Fibroblast of lung (primary cell): ENCODE measurements at regions not wholly inside any gene's neighbourhood (a gene's known extent, or its start where the extent isn't known, plus 50 kb on each side); places are given as distances from the start of the nearest gene placed in this dataset.

ENCODE experiments used
- DNase-seq, 2 donors: peaks; one replicate each; pipeline versions ENCODE4 v3.0.0 to v3.0.0-alpha.2; 2010; ENCODE audit warnings: low read depth in 2 of 2
- H2AFZ ChIP-seq: 2 replicates; pipeline ENCODE4 v1.5.1; 2012; ENCODE audit warnings: low read length, control low read depth, inconsistent platforms
- H3K27ac ChIP-seq: 2 replicates; pipeline ENCODE4 v1.5.1; 2011; ENCODE audit warnings: low read length, control low read depth; ENCODE audit not compliant: insufficient read depth
- H3K27me3 ChIP-seq: 2 replicates; pipeline ENCODE4 v1.5.1; 2011; ENCODE audit warnings: mild to moderate bottlenecking, low read length; ENCODE audit not compliant: control insufficient read depth, insufficient read depth
- H3K36me3 ChIP-seq: 2 replicates; pipeline ENCODE4 v1.5.1; 2011; ENCODE audit warnings: low read length; ENCODE audit not compliant: control insufficient read depth, insufficient read depth
- H3K4me1 ChIP-seq: 2 replicates; pipeline ENCODE4 v1.5.1; 2011; ENCODE audit warnings: low read length; ENCODE audit not compliant: control insufficient read depth, insufficient read depth; ENCODE audit errors: extremely low read depth
- H3K4me2 ChIP-seq: 2 replicates; pipeline ENCODE4 v1.5.1; 2011; ENCODE audit warnings: low read length, control low read depth; ENCODE audit not compliant: insufficient read depth; ENCODE audit errors: extremely low read depth
- H3K4me3 ChIP-seq, 4 experiments: fragments of 200-600 bp in 1 of 4; sonication (generic) in 1 of 4; replicated peaks in 1 of 4; 2 replicates each; pipeline ENCODE4 v1.5.1; 2011 to 2016; ENCODE audit warnings: low read length in 4 of 4, low read depth in 3 of 4, mild to moderate bottlenecking in 3 of 4, control low read depth in 2 of 4, inconsistent platforms in 1 of 4, mixed read lengths in 1 of 4; ENCODE audit not compliant: insufficient read depth in 1 of 4; ENCODE audit errors: control extremely low read depth in 1 of 4
- H3K79me2 ChIP-seq: 2 replicates; pipeline ENCODE4 v1.5.1; 2012; ENCODE audit warnings: mild to moderate bottlenecking, low read length, inconsistent platforms; ENCODE audit not compliant: control insufficient read depth, insufficient read depth
- H3K9ac ChIP-seq: 2 replicates; pipeline ENCODE4 v1.5.1; 2011; ENCODE audit warnings: mild to moderate bottlenecking, low read length, control low read depth; ENCODE audit not compliant: insufficient read depth
- H3K9me3 ChIP-seq: 2 replicates; pipeline ENCODE4 v1.5.1; 2012; ENCODE audit warnings: low read depth, low read length; ENCODE audit not compliant: control insufficient read depth, insufficient read depth
- H4K20me1 ChIP-seq: 2 replicates; pipeline ENCODE4 v1.5.1; 2011; ENCODE audit warnings: low read length; ENCODE audit not compliant: control insufficient read depth, insufficient read depth; ENCODE audit errors: extremely low read depth
- EZH2 ChIP-seq: IDR thresholded peaks from 2 replicates; pipeline ENCODE4 v1.5.1; 2012; ENCODE audit warnings: low read length, control low read depth, mild to moderate bottlenecking; ENCODE audit errors: missing control alignments
- TF ChIP-seq, protein P1 (sequence below), 2 donors: IDR thresholded peaks in 1 of 2; conservative IDR thresholded peaks in 1 of 2; 1 replicate in 1 of 2; 2 replicates in 1 of 2; pipeline ENCODE4 v1.5.1; 2011 to 2012; ENCODE audit warnings: low read length in 2 of 2, control low read depth in 1 of 2, inconsistent platforms in 1 of 2, low read depth in 1 of 2, mild to moderate bottlenecking in 1 of 2

DNA sequence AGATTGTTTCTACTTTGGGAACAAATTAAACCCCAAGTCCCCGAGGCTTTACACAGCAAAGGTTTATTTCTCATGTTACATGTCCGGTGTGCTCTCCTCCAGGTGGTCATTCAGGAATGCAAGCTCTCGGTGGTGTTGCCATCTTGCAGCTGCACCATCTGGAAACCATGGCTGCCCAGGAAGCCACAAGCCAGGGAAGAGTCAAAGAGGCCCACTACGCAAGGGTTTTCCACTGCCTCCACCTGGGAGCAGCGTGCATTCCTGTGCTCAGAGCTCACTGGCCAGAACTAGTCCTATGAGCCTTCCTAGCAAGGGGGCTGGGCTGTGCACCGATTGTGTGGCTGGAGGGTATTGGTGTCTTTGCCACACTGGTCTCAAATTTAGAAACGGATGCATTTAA, 128.8 kb upstream of the FOXF1 start:
- no peaks in the 10 kb centered on the region for H3K9me3 ChIP-seq
- H3K4me1 ChIP-seq = peaks cover 27% of the 10 kb centered on the region
- H3K79me2 ChIP-seq = no peaks in the 10 kb centered on the region
- no peak overlapping the region for H2AFZ ChIP-seq
- H3K36me3 ChIP-seq = no peaks in the 10 kb centered on the region
- H3K9ac ChIP-seq = no peak overlapping the region
- TF ChIP-seq EZH2 = no peak
- TF ChIP-seq, protein P1, sequence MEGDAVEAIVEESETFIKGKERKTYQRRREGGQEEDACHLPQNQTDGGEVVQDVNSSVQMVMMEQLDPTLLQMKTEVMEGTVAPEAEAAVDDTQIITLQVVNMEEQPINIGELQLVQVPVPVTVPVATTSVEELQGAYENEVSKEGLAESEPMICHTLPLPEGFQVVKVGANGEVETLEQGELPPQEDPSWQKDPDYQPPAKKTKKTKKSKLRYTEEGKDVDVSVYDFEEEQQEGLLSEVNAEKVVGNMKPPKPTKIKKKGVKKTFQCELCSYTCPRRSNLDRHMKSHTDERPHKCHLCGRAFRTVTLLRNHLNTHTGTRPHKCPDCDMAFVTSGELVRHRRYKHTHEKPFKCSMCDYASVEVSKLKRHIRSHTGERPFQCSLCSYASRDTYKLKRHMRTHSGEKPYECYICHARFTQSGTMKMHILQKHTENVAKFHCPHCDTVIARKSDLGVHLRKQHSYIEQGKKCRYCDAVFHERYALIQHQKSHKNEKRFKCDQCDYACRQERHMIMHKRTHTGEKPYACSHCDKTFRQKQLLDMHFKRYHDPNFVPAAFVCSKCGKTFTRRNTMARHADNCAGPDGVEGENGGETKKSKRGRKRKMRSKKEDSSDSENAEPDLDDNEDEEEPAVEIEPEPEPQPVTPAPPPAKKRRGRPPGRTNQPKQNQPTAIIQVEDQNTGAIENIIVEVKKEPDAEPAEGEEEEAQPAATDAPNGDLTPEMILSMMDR (conservative IDR thresholded peaks at IDR 0.05 in 1 of 2, IDR thresholded peaks at IDR 0.05 in 1 of 2; ENCODE audit: low read depth in 1 of 2, low read length in 2 of 2) = no peak
- H3K27ac ChIP-seq = no peak overlapping the region
- peak in 1 of 2 donors; percentile 58 for DNase-seq
- no peaks in the 10 kb centered on the region for H3K27me3 ChIP-seq
- no peak overlapping the region for H3K4me3 ChIP-seq
- no peaks in the 10 kb centered on the region for H4K20me1 ChIP-seq
- H3K4me2 ChIP-seq = no peak overlapping the region

DNA sequence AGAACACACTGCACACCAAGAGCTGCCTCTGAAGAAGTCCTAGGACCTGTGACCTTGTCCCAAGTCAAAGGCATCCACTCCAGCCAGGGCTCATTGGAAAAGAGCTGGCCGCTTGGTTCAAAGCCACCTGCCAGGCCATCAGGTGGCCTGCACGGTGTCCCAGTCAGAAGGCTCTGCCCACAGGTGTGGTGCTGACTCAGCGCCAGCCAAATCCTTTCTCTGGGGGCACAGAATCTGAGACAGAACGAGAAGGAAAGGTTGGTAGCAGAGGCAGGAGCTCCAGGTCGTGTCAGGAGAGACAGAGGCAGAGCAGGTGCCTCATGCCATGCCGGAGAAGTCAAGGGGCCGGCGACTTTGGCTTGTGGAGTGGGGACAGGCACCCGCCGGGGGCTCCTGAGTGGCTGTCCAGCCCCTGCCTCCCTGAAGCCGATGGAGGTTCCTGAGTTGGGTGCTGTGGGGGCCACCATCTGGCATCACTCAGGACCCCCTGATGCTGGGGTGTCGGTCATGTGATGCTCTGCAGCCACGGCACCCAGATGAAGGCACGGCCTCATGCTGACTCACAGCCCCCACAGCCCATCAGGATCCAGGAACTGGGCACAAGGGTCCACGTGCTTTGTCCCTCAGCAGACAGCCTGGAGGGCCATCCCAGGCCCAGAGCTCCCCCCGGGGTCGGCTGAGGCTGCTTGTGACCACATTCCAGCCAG, 128.1 kb upstream of the FOXF1 start:
- Histone ChIP-seq H3K27ac (no peak overlapping the region), H3K9ac (no peak overlapping the region), H3K79me2 (no peaks in the 10 kb centered on the region), H3K4me3 (no peak overlapping the region), H3K9me3 (no peaks in the 10 kb centered on the region), H2AFZ (no peak overlapping the region), H3K4me1 (peaks cover 30% of the 10 kb centered on the region), H3K36me3 (no peaks in the 10 kb centered on the region), H3K4me2 (no peak overlapping the region), H3K27me3 (no peaks in the 10 kb centered on the region), H4K20me1 (no peaks in the 10 kb centered on the region)
- no peak for DNase-seq
- no peak for TF ChIP-seq EZH2
- TF ChIP-seq, protein P1 (conservative IDR thresholded peaks at IDR 0.05 in 1 of 2, IDR thresholded peaks at IDR 0.05 in 1 of 2; ENCODE audit: low read depth in 1 of 2, low read length in 2 of 2) = no peak

DNA sequence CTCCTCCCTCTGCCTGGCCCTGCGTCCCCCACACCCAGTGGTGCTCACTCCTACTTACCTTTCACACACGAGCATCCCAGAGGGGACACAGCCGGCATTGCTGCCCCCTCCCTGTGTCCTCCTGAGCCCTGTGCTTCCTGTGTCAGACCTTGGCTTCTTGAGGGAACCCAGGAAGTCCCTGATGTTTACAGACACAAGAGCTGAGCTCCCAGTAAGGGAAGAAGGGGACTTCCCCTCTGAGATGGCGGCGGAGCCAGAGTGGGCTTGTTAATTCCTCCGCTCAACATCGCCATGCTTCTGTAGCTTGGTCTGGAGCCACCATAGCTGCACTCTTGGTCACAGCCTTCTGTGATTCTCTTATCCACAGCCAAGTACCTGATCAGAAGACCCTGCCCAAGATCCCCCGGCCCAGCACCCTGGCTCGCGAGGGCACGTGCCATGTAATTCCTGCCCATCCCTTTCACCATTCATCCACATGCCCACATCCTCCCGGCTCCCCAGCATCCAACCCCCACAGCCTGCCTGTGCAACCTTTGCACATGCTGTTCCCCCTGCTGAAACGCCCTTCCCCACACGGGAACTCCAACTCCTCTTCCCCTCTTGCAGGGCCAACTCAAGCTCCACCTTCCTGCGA, 127.4 kb upstream of the FOXF1 start:
- Histone ChIP-seq H3K36me3 (no peaks in the 10 kb centered on the region), H3K4me2 (peak overlapping the region; percentile 1), H2AFZ (no peak overlapping the region), H3K9ac (no peak overlapping the region), H4K20me1 (no peaks in the 10 kb centered on the region), H3K4me1 (peaks cover 32% of the 10 kb centered on the region), H3K79me2 (no peaks in the 10 kb centered on the region), H3K27ac (peak overlapping the region; percentile 93), H3K27me3 (no peaks in the 10 kb centered on the region), H3K9me3 (no peaks in the 10 kb centered on the region), H3K4me3 (no peak overlapping the region)
- DNase-seq = no peak
- TF ChIP-seq EZH2 = no peak
- TF ChIP-seq, protein P1 (conservative IDR thresholded peaks at IDR 0.05 in 1 of 2, IDR thresholded peaks at IDR 0.05 in 1 of 2; ENCODE audit: low read depth in 1 of 2, low read length in 2 of 2) = no peak
